Activated B cell treated with CpG ODN at 0.5 μM for 24 hours (primary cell): ENCODE measurements at regions not wholly inside any gene's neighbourhood (a gene's known extent, or its start where the extent isn't known, plus 50 kb on each side); places are given as distances from the start of the nearest gene placed in this dataset.

Experiments used
- ATAC-seq: fragments of 200-7000 bp; cut with Tn5 transposase; one replicate; pipeline ENCODE4 v1.10.0; 2021; ENCODE audit warnings: low read depth, mild to moderate bottlenecking, moderate library complexity
- CTCF ChIA-PET: fragments of 350-600 bp; sonication (Branson Sonifier 250); formaldehyde crosslinking; loops from one replicate; lab custom pipeline; 2021; ENCODE audit warnings: antibody characterized with exemption; lab: Charles Lee
- POLR2A ChIA-PET: fragments of 350-600 bp; sonication (Branson Sonifier 250); formaldehyde crosslinking; loops from one replicate; lab custom pipeline; 2021; ENCODE audit warnings: antibody characterized with exemption; lab: Charles Lee
- DNase-seq: peaks from one replicate; pipeline ENCODE4 v3.0.0; 2022
- H3K27ac Mint-ChIP-seq: one replicate; pipeline ENCODE4 v1.8.0; 2020; ENCODE audit warnings: mixed read lengths
- H3K27me3 Mint-ChIP-seq: one replicate; pipeline ENCODE4 v1.8.0; 2021; ENCODE audit warnings: mixed read lengths
- H3K36me3 Mint-ChIP-seq: one replicate; pipeline ENCODE4 v1.8.0; 2021; ENCODE audit warnings: low read depth, mixed read lengths
- H3K4me1 Mint-ChIP-seq: one replicate; pipeline ENCODE4 v1.8.0; 2021; ENCODE audit warnings: mixed read lengths
- H3K4me3 Mint-ChIP-seq: one replicate; pipeline ENCODE4 v1.8.0; 2020; ENCODE audit warnings: mild to moderate bottlenecking, mixed read lengths
- H3K9me3 Mint-ChIP-seq: one replicate; pipeline ENCODE4 v1.8.0; 2020; ENCODE audit warnings: mixed read lengths
- intact Hi-C: fragments of 100-400 bp; cut with micrococcal nuclease; formaldehyde crosslinking; loops from one replicate; pipeline ENCODE4 v1.15.1; 2024
- TF ChIP-seq, protein P1 (sequence below): fragments of 200-600 bp; IDR thresholded peaks from one replicate; pipeline ENCODE4 v1.8.0; 2022; ENCODE audit warnings: antibody characterized with exemption, mild to moderate bottlenecking

DNA sequence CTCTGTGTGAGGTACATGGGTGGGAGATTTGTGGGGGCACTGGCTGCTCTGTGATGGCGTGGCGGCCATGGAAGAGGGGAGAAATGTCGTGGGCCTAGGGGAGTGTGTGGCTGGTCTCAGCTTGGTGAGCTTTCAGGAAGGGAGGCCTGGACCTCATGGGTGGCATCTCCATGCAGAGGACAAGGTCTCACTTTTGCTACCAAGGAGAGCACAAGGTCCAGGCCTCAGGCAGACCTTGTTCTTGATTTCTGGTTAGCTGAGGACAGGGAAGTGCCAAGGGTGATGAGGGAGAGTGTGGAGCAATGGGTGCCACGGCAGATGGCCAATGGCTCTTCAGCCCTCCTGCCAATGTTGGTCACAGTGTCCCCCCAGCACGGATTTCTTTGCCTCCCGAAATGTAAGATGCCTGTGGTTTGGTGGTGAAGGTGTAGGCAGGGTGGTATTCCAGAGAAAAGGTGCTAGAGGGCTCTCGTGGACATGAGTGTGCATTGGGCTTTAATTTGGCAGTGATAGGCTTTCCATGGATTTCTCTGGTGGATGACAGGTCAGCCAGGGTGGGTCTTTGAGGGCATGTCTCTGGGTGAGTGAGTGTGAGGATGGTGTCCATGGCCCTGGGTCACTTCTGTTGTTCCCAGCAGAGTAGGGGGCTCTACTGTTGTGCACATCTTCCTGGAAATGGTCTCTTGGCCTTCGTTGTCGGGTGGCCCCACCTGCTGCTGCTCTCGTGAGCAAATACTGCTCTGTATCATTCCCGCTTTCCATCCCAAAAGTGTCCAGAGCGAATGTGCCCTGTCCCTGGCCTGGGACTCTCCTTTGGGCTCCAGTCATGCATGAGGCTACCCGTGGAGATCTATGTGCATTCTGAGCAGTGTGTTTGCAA, 108.0 kb downstream of the SNRPN start:
- H3K4me1 Mint-ChIP-seq = no peaks in the 10 kb centered on the region
- peaks cover 82% of the 10 kb centered on the region for H3K9me3 Mint-ChIP-seq
- TF ChIP-seq, protein P1, sequence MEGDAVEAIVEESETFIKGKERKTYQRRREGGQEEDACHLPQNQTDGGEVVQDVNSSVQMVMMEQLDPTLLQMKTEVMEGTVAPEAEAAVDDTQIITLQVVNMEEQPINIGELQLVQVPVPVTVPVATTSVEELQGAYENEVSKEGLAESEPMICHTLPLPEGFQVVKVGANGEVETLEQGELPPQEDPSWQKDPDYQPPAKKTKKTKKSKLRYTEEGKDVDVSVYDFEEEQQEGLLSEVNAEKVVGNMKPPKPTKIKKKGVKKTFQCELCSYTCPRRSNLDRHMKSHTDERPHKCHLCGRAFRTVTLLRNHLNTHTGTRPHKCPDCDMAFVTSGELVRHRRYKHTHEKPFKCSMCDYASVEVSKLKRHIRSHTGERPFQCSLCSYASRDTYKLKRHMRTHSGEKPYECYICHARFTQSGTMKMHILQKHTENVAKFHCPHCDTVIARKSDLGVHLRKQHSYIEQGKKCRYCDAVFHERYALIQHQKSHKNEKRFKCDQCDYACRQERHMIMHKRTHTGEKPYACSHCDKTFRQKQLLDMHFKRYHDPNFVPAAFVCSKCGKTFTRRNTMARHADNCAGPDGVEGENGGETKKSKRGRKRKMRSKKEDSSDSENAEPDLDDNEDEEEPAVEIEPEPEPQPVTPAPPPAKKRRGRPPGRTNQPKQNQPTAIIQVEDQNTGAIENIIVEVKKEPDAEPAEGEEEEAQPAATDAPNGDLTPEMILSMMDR = no peak
- no peak overlapping the region for H3K27ac Mint-ChIP-seq
- DNase-seq (no peak), ATAC-seq (no peak)
- H3K27me3 Mint-ChIP-seq = no peaks in the 10 kb centered on the region
- H3K4me3 Mint-ChIP-seq = no peak overlapping the region
- peaks cover 99% of the 10 kb centered on the region for H3K36me3 Mint-ChIP-seq
- POLR2A ChIA-PET = no interaction called here
- CTCF ChIA-PET = no interaction called here
- intact Hi-C loops = no loop called here

DNA sequence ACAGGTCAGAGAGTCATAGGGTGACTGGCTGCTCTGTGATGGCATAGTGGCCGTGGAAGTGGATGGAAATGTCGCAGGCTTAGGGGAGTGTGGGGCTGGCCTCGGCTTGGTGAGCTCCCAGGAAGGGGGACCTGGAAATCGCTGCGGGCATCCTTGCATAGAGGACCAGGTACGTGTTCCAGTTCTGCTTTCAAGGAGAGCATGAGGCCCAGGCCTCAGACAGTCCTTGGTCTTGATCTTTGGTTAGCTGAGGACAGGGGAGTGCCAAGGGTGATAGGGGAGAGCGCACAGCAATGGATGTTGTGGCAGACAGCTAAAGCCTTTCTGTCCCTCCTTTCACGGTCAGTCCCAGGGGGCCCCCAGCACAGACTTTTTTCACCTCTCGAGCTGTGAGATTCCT, 110.5 kb downstream of the SNRPN start:
- POLR2A ChIA-PET = no interaction called here
- no peak for DNase-seq
- Mint-ChIP-seq H3K4me1 (no peaks in the 10 kb centered on the region), H3K9me3 (peaks cover 78% of the 10 kb centered on the region), H3K36me3 (peaks cover 99% of the 10 kb centered on the region), H3K27ac (no peak overlapping the region), H3K27me3 (no peaks in the 10 kb centered on the region), H3K4me3 (no peak overlapping the region)
- TF ChIP-seq, protein P1 = no peak
- ATAC-seq = no peak
- intact Hi-C loops = no loop called here
- CTCF ChIA-PET = no interaction called here

DNA sequence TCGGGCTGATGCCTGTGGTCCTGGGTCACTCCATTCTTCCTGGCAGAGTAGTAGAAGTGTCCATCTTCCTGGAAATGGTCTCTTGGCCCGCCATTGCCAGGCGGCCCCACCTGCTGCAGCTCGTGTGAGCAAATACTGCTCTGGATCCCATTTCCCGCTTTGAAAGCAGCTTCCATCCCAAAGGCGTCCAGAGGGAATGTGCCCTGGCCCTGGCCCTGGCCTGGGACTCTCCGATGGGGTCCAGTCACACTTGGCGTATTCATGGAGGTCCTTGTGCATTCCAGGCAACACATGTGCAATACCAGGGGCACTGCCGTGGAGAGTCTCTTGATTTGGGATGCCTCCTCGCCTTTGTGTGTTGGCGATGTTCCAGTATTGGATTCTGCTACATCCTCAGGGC, 111.1 kb downstream of the SNRPN start:
- ATAC-seq (no peak), DNase-seq (no peak)
- H3K4me3 Mint-ChIP-seq = no peak overlapping the region
- peaks cover 72% of the 10 kb centered on the region for H3K9me3 Mint-ChIP-seq
- ChIA-PET POLR2A (no interaction called here), CTCF (no interaction called here)
- H3K27me3 Mint-ChIP-seq = no peaks in the 10 kb centered on the region
- TF ChIP-seq, protein P1 = no peak
- H3K4me1 Mint-ChIP-seq = no peaks in the 10 kb centered on the region
- H3K36me3 Mint-ChIP-seq = peaks cover 99% of the 10 kb centered on the region
- no peak overlapping the region for H3K27ac Mint-ChIP-seq
- intact Hi-C loops = no loop called here

DNA sequence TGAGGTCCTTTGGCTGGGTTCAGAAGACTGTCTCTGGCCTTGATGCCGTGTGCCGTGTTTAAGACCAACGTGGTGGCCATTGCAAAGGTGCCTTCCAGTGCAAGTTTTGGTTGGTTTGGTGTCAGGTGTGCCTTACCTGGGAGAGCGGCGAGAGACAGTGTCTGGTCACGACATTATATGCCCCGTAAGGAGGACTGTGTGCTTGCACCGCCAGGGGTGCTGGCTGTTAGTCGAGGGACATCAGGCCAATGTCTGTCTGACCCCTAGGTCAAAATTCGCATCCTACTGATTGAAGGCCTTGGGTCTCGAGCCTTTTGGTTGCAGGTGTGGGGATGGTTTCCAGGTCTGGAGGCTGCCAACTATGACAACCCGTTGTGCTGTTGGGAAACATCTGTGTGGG, 111.9 kb downstream of the SNRPN start:
- ATAC-seq (no peak), DNase-seq (no peak)
- H3K27me3 Mint-ChIP-seq = no peaks in the 10 kb centered on the region
- peaks cover 99% of the 10 kb centered on the region for H3K36me3 Mint-ChIP-seq
- H3K4me3 Mint-ChIP-seq = no peak overlapping the region
- H3K27ac Mint-ChIP-seq = no peak overlapping the region
- TF ChIP-seq, protein P1 = no peak
- intact Hi-C loops = no loop called here
- ChIA-PET CTCF (no interaction called here), POLR2A (no interaction called here)
- no peaks in the 10 kb centered on the region for H3K4me1 Mint-ChIP-seq
- peaks cover 74% of the 10 kb centered on the region for H3K9me3 Mint-ChIP-seq

DNA sequence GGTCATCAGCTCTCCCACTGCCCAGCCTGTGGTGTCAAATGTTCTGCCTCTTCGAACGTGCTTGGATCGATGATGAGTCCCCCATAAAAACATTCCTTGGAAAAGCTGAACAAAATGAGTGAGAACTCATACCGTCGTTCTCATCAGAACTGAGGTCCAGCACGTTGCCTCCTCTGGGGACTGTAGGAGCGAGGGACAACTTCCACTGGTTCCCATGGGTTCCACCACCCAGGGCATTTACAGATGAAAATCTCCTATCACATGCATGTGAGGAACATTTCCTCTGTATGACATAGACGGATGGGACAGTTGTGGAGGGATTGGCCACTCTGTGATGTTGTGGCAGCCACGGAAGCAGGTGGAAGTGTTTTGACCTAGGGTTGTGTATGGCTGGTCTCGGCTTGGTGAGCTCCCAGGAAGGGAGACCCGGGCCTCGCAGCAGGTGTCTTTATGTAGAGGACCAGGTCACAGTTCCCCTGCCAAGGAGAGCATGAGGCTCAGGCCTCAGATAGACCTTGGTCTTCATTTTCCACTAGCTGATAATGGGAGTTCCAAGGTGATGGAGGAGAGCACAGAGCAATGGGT, 113.0 kb downstream of the SNRPN start:
- no peaks in the 10 kb centered on the region for H3K27me3 Mint-ChIP-seq
- ChIA-PET POLR2A (interaction anchor here (0.6 kb wide), 1 partner anchor 372 kb away, joined by 4 read pairs; no protein-coding TSS in a partner anchor), CTCF (no interaction called here)
- no peak overlapping the region for H3K27ac Mint-ChIP-seq
- intact Hi-C loops = no loop called here
- peaks cover 100% of the 10 kb centered on the region for H3K36me3 Mint-ChIP-seq
- H3K4me3 Mint-ChIP-seq = no peak overlapping the region
- peaks cover 70% of the 10 kb centered on the region for H3K9me3 Mint-ChIP-seq
- ATAC-seq = no peak
- H3K4me1 Mint-ChIP-seq = no peaks in the 10 kb centered on the region
- DNase-seq = no peak
- TF ChIP-seq, protein P1 = no peak
